Neural progenitor cell (in vitro differentiated cells): ENCODE measurements at regions not wholly inside any gene's neighbourhood (a gene's known extent, or its start where the extent isn't known, plus 50 kb on each side); places are given as distances from the start of the nearest gene placed in this dataset.

ENCODE experiments used
- DNase-seq: peaks from one replicate; pipeline ENCODE4 v3.0.0-alpha.2; 2016; ENCODE audit warnings: low spot score
- H2AFZ ChIP-seq: fragments of 200-600 bp; sonication (generic); replicated peaks from 2 replicates; pipeline ENCODE4 v1.6.1; 2016; ENCODE audit warnings: antibody characterized with exemption
- H3F3A ChIP-seq: fragments of 200-600 bp; sonication (generic); 2 replicates; pipeline ENCODE4 v1.6.1; 2016; ENCODE audit warnings: antibody characterized with exemption, low read depth
- H3K27ac ChIP-seq: fragments of 200-600 bp; sonication (generic); 2 replicates; pipeline ENCODE4 v1.5.1; 2016; ENCODE audit warnings: mild to moderate bottlenecking
- H3K27me3 ChIP-seq: fragments of 200-600 bp; sonication (generic); 2 replicates; pipeline ENCODE4 v1.6.1; 2016; ENCODE audit warnings: mild to moderate bottlenecking, moderate library complexity
- H3K36me3 ChIP-seq: fragments of 200-600 bp; sonication (generic); 2 replicates; pipeline ENCODE4 v1.5.1; 2016
- H3K4me1 ChIP-seq: fragments of 200-600 bp; sonication (generic); 2 replicates; pipeline ENCODE4 v1.6.1; 2016; ENCODE audit warnings: mixed run types
- H3K4me2 ChIP-seq: fragments of 200-600 bp; sonication (generic); 2 replicates; pipeline ENCODE4 v1.6.1; 2016
- H3K4me3 ChIP-seq: fragments of 200-600 bp; sonication (generic); 2 replicates; pipeline ENCODE4 v1.5.1; 2016
- H3K79me2 ChIP-seq: fragments of 200-600 bp; sonication (generic); 2 replicates; pipeline ENCODE4 v1.6.1; 2016; ENCODE audit warnings: low read depth
- H3K9ac ChIP-seq: fragments of 200-600 bp; sonication (generic); 2 replicates; pipeline ENCODE4 v1.6.1; 2016
- H3K9me3 ChIP-seq: fragments of 200-600 bp; sonication (generic); 2 replicates; pipeline ENCODE4 v1.5.1; 2016; ENCODE audit warnings: low read depth
- H4K20me1 ChIP-seq: fragments of 200-600 bp; sonication (generic); 2 replicates; pipeline ENCODE4 v1.6.1; 2016; ENCODE audit warnings: low read depth
- H3K27ac Mint-ChIP-seq: 3 replicates; pipeline ENCODE4 v1.8.0; 2021; ENCODE audit warnings: mixed read lengths
- H3K27me3 Mint-ChIP-seq: 2 replicates; pipeline ENCODE4 v1.8.0; 2022; ENCODE audit warnings: low read depth, mild to moderate bottlenecking, inconsistent platforms, moderate library complexity, mixed read lengths; ENCODE audit not compliant: insufficient read depth
- H3K36me3 Mint-ChIP-seq: 3 replicates; pipeline ENCODE4 v1.8.0; 2021; ENCODE audit warnings: mixed read lengths
- H3K4me1 Mint-ChIP-seq: 3 replicates; pipeline ENCODE4 v1.8.0; 2021; ENCODE audit warnings: mixed read lengths
- H3K4me3 Mint-ChIP-seq: 3 replicates; pipeline ENCODE4 v1.8.0; 2021; ENCODE audit warnings: mild to moderate bottlenecking, moderate library complexity, mixed read lengths
- H3K9me3 Mint-ChIP-seq: 3 replicates; pipeline ENCODE4 v1.8.0; 2020; ENCODE audit warnings: mixed read lengths
- CTCF ChIP-seq: fragments of 200-600 bp; sonication (generic); IDR thresholded peaks from 2 replicates; pipeline ENCODE4 v1.5.1; 2017; ENCODE audit warnings: antibody characterized with exemption, mild to moderate bottlenecking
- EZH2 ChIP-seq: fragments of 200-600 bp; sonication (generic); IDR thresholded peaks from 2 replicates; pipeline ENCODE4 v1.6.1; 2017; ENCODE audit warnings: antibody characterized with exemption, mild to moderate bottlenecking, moderate library complexity
- EZH2phosphoT487 ChIP-seq: fragments of 200-600 bp; sonication (generic); IDR thresholded peaks from 2 replicates; pipeline ENCODE4 v1.6.1; 2017; ENCODE audit warnings: antibody characterized with exemption

DNA sequence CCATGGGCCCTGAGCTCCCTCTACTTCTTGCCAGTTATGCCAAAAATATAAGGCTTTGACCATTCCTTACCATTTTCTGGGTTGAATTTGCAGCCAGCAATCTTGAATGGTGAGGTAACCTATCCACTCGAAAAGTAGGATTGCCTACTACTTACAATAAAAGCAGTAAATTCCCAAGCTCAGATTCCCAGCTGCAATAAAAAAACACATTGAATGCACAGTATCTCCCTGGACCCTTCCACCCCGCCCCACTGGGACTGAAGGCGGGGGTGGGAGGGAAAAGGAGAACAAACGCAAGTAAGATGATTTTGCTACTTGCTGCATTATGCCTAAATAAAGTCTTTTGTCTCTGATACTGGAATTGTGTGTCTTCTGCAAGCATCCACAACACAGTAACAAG lies 301.9 kb downstream of the HGF start:
- Histone ChIP-seq H3K27me3 (no peaks in the 10 kb centered on the region), H3K9ac (no peak overlapping the region), H4K20me1 (no peaks in the 10 kb centered on the region), H3K79me2 (no peaks in the 10 kb centered on the region), H3K27ac (no peak overlapping the region), H3K4me1 (no peaks in the 10 kb centered on the region), H3K4me2 (no peak overlapping the region), H3F3A (no peaks in the 10 kb centered on the region), H3K36me3 (no peaks in the 10 kb centered on the region), H3K9me3 (no peaks in the 10 kb centered on the region), H3K4me3 (no peak overlapping the region), H2AFZ (no peak overlapping the region)
- Mint-ChIP-seq H3K27me3 (no peaks in the 10 kb centered on the region), H3K27ac (no peak overlapping the region), H3K4me1 (peaks cover 5% of the 10 kb centered on the region), H3K9me3 (no peaks in the 10 kb centered on the region), H3K36me3 (no peaks in the 10 kb centered on the region), H3K4me3 (no peak overlapping the region)
- DNase-seq, result no peak
- TF ChIP-seq EZH2 (no peak), EZH2phosphoT487 (no peak), CTCF (no peak)

- H3K9me3 Mint-ChIP-seq, result no peaks in the 10 kb centered on the region
- no peak for DNase-seq
- H3K27ac Mint-ChIP-seq, result no peak overlapping the region
- TF ChIP-seq CTCF, result no peak
- no peak for TF ChIP-seq EZH2phosphoT487
- TF ChIP-seq EZH2, result no peak
- H3K36me3 Mint-ChIP-seq, result no peaks in the 10 kb centered on the region
- Histone ChIP-seq H3K4me3 (no peak overlapping the region), H3K9ac (no peak overlapping the region), H3K36me3 (no peaks in the 10 kb centered on the region), H3F3A (no peaks in the 10 kb centered on the region), H2AFZ (no peak overlapping the region), H3K9me3 (no peaks in the 10 kb centered on the region), H3K4me1 (no peaks in the 10 kb centered on the region), H3K27ac (no peak overlapping the region), H3K4me2 (no peak overlapping the region), H3K27me3 (no peaks in the 10 kb centered on the region), H3K79me2 (no peaks in the 10 kb centered on the region), H4K20me1 (no peaks in the 10 kb centered on the region)
- H3K4me3 Mint-ChIP-seq, result no peak overlapping the region
- no peaks in the 10 kb centered on the region for H3K4me1 Mint-ChIP-seq
- no peaks in the 10 kb centered on the region for H3K27me3 Mint-ChIP-seq
These were observed 307.2 kb downstream of the HGF start for GRCh38 chr7:81462672-81463071.

GRCh38 chr7:81460250-81461045 lies 309.4 kb downstream of the HGF start:
- no peak overlapping the region for H3K27ac ChIP-seq
- Mint-ChIP-seq H3K36me3 (no peaks in the 10 kb centered on the region), H3K27ac (no peak overlapping the region), H3K4me1 (no peaks in the 10 kb centered on the region), H3K27me3 (no peaks in the 10 kb centered on the region), H3K9me3 (no peaks in the 10 kb centered on the region), H3K4me3 (no peak overlapping the region)
- H3K36me3 ChIP-seq, result no peaks in the 10 kb centered on the region
- no peaks in the 10 kb centered on the region for H3K79me2 ChIP-seq
- H4K20me1 ChIP-seq, result no peaks in the 10 kb centered on the region
- no peak overlapping the region for H2AFZ ChIP-seq
- no peaks in the 10 kb centered on the region for H3K27me3 ChIP-seq
- no peak overlapping the region for H3K4me2 ChIP-seq
- no peak overlapping the region for H3K4me3 ChIP-seq
- DNase-seq, result no peak
- H3K9me3 ChIP-seq, result no peaks in the 10 kb centered on the region
- no peaks in the 10 kb centered on the region for H3K4me1 ChIP-seq
- H3F3A ChIP-seq, result no peaks in the 10 kb centered on the region
- TF ChIP-seq EZH2 (no peak), CTCF (no peak), EZH2phosphoT487 (no peak)
- no peak overlapping the region for H3K9ac ChIP-seq
